ENCODE measurements at regions not wholly inside any gene's neighbourhood (a gene's known extent, or its start where the extent isn't known, plus 50 kb on each side); places are given as distances from the start of the nearest gene placed in this dataset.

DNA sequence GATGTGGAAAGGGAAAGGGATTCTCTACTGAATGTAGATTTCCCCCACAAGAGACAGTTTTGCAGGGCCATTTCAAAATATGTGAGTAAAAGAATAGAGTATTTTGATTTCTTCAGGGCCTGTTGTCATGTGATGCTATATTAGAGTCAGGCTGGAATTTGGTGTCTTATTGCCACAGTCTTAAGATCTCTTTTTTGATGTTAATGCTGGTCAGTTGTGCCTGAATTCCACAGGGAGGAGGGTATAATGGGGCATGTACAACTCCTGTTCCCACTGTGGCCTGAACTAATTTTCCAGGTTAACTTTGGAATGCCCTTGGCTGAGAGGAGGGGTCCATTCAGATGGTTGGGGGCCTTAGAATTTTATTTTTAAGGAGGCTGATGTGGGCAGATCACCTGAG is 111.0 kb upstream of the MAX start:
- TF ChIP-seq, protein P1, sequence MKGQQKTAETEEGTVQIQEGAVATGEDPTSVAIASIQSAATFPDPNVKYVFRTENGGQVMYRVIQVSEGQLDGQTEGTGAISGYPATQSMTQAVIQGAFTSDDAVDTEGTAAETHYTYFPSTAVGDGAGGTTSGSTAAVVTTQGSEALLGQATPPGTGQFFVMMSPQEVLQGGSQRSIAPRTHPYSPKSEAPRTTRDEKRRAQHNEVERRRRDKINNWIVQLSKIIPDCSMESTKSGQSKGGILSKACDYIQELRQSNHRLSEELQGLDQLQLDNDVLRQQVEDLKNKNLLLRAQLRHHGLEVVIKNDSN (IDR thresholded peaks at IDR 0.05; ENCODE audit: borderline replicate concordance, low read depth), result no peak
- TF ChIP-seq, protein P2, sequence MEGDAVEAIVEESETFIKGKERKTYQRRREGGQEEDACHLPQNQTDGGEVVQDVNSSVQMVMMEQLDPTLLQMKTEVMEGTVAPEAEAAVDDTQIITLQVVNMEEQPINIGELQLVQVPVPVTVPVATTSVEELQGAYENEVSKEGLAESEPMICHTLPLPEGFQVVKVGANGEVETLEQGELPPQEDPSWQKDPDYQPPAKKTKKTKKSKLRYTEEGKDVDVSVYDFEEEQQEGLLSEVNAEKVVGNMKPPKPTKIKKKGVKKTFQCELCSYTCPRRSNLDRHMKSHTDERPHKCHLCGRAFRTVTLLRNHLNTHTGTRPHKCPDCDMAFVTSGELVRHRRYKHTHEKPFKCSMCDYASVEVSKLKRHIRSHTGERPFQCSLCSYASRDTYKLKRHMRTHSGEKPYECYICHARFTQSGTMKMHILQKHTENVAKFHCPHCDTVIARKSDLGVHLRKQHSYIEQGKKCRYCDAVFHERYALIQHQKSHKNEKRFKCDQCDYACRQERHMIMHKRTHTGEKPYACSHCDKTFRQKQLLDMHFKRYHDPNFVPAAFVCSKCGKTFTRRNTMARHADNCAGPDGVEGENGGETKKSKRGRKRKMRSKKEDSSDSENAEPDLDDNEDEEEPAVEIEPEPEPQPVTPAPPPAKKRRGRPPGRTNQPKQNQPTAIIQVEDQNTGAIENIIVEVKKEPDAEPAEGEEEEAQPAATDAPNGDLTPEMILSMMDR (IDR thresholded peaks at IDR 0.05), result no peak
- TF ChIP-seq JUND (IDR thresholded peaks at IDR 0.05) (no peak), POLR2AphosphoS5 (IDR thresholded peaks at IDR 0.05; ENCODE audit: low read depth, low read length) (no peak), RFX5 (IDR thresholded peaks at IDR 0.05; ENCODE audit: low read length) (no peak), SMC3 (IDR thresholded peaks at IDR 0.05; ENCODE audit: low read depth, low read length) (no peak), MAX (IDR thresholded peaks at IDR 0.05; ENCODE audit: low read depth) (no peak), TEAD4 (IDR thresholded peaks at IDR 0.05; ENCODE audit: borderline replicate concordance, insufficient read depth) (no peak), SIN3A (IDR thresholded peaks at IDR 0.05; ENCODE audit: borderline replicate concordance, low read depth, low read length) (no peak), MXI1 (IDR thresholded peaks at IDR 0.05; ENCODE audit: low read depth, low read length) (no peak), EP300 (IDR thresholded peaks at IDR 0.05; ENCODE audit: borderline replicate concordance in 1 of 2, low read depth in 1 of 2, low read length in 1 of 2) (no peak)
- TF ChIP-seq, protein P3, sequence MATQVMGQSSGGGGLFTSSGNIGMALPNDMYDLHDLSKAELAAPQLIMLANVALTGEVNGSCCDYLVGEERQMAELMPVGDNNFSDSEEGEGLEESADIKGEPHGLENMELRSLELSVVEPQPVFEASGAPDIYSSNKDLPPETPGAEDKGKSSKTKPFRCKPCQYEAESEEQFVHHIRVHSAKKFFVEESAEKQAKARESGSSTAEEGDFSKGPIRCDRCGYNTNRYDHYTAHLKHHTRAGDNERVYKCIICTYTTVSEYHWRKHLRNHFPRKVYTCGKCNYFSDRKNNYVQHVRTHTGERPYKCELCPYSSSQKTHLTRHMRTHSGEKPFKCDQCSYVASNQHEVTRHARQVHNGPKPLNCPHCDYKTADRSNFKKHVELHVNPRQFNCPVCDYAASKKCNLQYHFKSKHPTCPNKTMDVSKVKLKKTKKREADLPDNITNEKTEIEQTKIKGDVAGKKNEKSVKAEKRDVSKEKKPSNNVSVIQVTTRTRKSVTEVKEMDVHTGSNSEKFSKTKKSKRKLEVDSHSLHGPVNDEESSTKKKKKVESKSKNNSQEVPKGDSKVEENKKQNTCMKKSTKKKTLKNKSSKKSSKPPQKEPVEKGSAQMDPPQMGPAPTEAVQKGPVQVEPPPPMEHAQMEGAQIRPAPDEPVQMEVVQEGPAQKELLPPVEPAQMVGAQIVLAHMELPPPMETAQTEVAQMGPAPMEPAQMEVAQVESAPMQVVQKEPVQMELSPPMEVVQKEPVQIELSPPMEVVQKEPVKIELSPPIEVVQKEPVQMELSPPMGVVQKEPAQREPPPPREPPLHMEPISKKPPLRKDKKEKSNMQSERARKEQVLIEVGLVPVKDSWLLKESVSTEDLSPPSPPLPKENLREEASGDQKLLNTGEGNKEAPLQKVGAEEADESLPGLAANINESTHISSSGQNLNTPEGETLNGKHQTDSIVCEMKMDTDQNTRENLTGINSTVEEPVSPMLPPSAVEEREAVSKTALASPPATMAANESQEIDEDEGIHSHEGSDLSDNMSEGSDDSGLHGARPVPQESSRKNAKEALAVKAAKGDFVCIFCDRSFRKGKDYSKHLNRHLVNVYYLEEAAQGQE (IDR thresholded peaks at IDR 0.05; ENCODE audit: low read depth, low read length), result no peak

All from SK-N-SH (cell line).